Right cardiac atrium (tissue), 5 donors: ENCODE measurements at regions not wholly inside any gene's neighbourhood (a gene's known extent, or its start where the extent isn't known, plus 50 kb on each side); places are given as distances from the start of the nearest gene placed in this dataset.
"Not testable (repeated sequence)": the region's sequence is repeated elsewhere in the genome, so short reads cannot be mapped to it uniquely, and the experiment has no call there.

Experiments
- ATAC-seq, 2 donors: fragments of 200-7000 bp; cut with Tn5 transposase; one replicate each; pipeline versions ENCODE4 v1.8.0 to v1.9.1; 2020; ENCODE audit warnings: moderate library complexity in 2 of 2, mild to moderate bottlenecking in 1 of 2
- DNase-seq, 3 donors: peaks; one replicate each; pipeline ENCODE4 v3.0.0-alpha.2; 2020
- H3K27ac ChIP-seq: one replicate; pipeline ENCODE4 v1.5.1; 2013; ENCODE audit warnings: mild to moderate bottlenecking, low read length, control low read depth, moderate library complexity
- H3K27me3 ChIP-seq: one replicate; pipeline ENCODE4 v1.6.1; 2013; ENCODE audit not compliant: control insufficient read depth, insufficient read depth
- H3K4me1 ChIP-seq: one replicate; pipeline ENCODE4 v1.6.1; 2013; ENCODE audit warnings: low read length; ENCODE audit not compliant: control insufficient read depth, insufficient read depth
- H3K4me3 ChIP-seq: one replicate; pipeline ENCODE4 v1.5.1; 2013; ENCODE audit warnings: low read length, control low read depth
- H3K9me3 ChIP-seq: one replicate; pipeline ENCODE4 v1.6.1; 2013; ENCODE audit warnings: low read length; ENCODE audit not compliant: control insufficient read depth
- WGBS: extraction: QIAGEN DNeasy Blood & Tissue Kit; methylation state at CpG from one replicate; pipeline ENCODE4 v1.1.7; 2013; 5-methylcytosine and 5-hydroxymethylcytosine counted together
- intact Hi-C, 4 donors: fragments of 100-400 bp; cut with DNase I; formaldehyde crosslinking; loops; one replicate each; pipeline versions ENCODE4 v1.11.0 to v1.14.0; 2022 to 2023
- donor health status: healthy with polysubstance abuse.
- donor health status: DM: no; HTN: yes; CAD: no.
- donor health status: DM: no; HTN: no; CAD: no.
- donor health status: DM: no; HTN: yes; CAD: no; lungs with severe emphysema.
- donor health status: DM: yes; HTN: yes; CAD: no.

DNA sequence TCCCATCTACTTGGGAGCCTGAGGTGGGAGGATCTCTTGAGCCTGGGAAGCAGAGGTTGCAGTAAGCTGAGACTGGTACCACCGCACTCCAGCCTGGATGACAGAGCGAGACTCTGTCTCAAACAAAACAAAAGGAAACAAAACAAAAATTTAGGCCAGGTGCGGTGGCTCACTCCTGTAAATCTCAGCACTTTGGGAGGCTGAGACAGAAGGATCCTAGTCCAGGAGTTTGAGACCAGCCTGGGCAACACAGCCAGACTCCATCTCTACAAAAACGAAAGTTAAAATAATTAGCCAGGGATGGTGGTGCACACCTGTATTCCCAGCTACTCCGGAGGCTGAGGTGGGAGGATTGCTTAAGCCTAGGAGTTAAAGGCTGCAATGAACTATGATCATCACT, 183.2 kb upstream of the ZNF217 start:
- H3K4me1 ChIP-seq, result peaks cover 2% of the 10 kb centered on the region
- no peak overlapping the region for H3K4me3 ChIP-seq
- no peaks in the 10 kb centered on the region for H3K27me3 ChIP-seq
- DNase-seq, result no peak
- no peaks in the 10 kb centered on the region for H3K9me3 ChIP-seq
- no peak for ATAC-seq
- intact Hi-C loops, result no loop called here
- WGBS, result 100% methylated on average over 5 of the region's 5 CpGs
- H3K27ac ChIP-seq, result no peak overlapping the region

DNA sequence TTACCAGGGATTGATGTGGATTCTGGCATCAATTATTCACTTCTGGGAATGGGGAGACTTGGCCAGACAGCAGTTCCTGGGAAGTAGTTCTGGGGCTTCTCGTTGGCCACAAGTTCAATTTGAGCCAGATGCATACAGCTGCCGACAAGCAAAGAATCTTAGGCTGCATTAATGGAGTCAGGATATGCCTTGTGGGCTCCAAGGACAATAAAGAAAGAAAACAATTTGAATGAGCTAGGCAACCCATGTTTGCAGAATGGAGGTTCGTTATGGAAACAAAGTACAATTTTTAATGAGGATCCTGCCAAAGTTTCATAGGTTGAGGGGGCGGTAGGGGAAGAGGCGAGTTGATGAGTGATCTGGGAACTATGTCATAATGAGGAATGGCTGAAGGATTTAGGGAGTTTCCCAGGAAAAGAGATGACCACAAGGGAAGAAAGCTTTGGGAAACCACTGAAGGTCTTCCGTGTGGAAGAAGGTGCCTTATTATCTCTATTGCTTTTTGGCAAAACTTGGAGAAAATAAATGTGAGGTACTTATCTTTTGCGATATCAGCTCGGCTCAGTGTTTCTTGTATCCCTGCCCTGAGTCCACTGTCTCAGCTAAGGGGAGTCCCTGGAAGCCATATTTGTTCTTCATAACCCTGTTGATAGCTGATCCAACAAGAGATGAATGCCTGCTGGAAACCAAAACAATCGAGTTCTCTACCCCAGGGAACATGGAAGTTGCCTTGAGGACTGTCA, 181.0 kb upstream of the ZNF217 start:
- Histone ChIP-seq H3K27ac (no peak overlapping the region), H3K4me3 (no peak overlapping the region), H3K9me3 (no peaks in the 10 kb centered on the region), H3K27me3 (no peaks in the 10 kb centered on the region), H3K4me1 (peaks cover 2% of the 10 kb centered on the region)
- 41% methylated on average over 9 of the region's 9 CpGs for WGBS
- DNase-seq (no peak), ATAC-seq (peak; percentile 54 to 69)
- intact Hi-C loops, result no loop called here

- DNase-seq (no peak), ATAC-seq (peak; percentile 62 to 70)
- no peak overlapping the region for H3K27ac ChIP-seq
- no peak overlapping the region for H3K4me3 ChIP-seq
- no peaks in the 10 kb centered on the region for H3K27me3 ChIP-seq
- intact Hi-C loops, result no loop called here
- no peaks in the 10 kb centered on the region for H3K9me3 ChIP-seq
- peaks cover 2% of the 10 kb centered on the region for H3K4me1 ChIP-seq
- 37% methylated on average over 1 of the region's 1 CpG for WGBS
Observed at GRCh38 chr20:53773792-53774401, 180.3 kb upstream of the ZNF217 start.

- ATAC-seq, H3K4me1 ChIP-seq, intact Hi-C loops: not testable (repeated sequence)
Observed at GRCh38 chr20:53773066-53773791, 179.6 kb upstream of the ZNF217 start.

DNA sequence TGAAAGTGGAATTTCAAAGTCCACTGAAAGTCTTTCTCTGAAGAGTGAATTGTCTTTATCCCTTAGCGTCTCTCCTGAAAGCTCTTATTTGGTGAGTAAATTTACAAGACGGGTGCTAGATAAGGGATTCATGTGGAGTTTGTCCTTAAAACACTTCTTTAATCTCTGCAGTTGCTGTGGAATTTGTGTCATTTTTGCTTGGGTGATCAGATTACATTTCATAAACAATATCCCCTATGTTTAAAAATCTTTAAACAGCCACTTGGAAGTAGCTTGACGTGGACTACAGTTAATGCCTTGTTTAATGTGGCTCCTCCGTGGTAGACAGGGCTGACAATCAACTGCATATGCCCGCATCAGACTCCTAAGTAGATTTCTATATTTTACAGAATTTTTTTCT, 175.4 kb upstream of the ZNF217 start:
- ATAC-seq (no peak), DNase-seq (no peak)
- Histone ChIP-seq H3K27ac (no peak overlapping the region), H3K4me1 (peaks cover 2% of the 10 kb centered on the region), H3K4me3 (no peak overlapping the region), H3K27me3 (no peaks in the 10 kb centered on the region), H3K9me3 (no peaks in the 10 kb centered on the region)
- intact Hi-C loops, result no loop called here
- 66% methylated on average over 5 of the region's 5 CpGs for WGBS

More at GRCh38 chr20:53773066-53773791, 179.6 kb upstream of the ZNF217 start:
- WGBS, result 88% methylated on average over 10 of the region's 10 CpGs
- not testable (repeated sequence) for H3K9me3 ChIP-seq, H3K27ac ChIP-seq, H3K27me3 ChIP-seq, H3K4me3 ChIP-seq, DNase-seq

- no peaks in the 10 kb centered on the region for H3K9me3 ChIP-seq
Observed at GRCh38 chr20:53768329-53768728, 174.7 kb upstream of the ZNF217 start.

DNA sequence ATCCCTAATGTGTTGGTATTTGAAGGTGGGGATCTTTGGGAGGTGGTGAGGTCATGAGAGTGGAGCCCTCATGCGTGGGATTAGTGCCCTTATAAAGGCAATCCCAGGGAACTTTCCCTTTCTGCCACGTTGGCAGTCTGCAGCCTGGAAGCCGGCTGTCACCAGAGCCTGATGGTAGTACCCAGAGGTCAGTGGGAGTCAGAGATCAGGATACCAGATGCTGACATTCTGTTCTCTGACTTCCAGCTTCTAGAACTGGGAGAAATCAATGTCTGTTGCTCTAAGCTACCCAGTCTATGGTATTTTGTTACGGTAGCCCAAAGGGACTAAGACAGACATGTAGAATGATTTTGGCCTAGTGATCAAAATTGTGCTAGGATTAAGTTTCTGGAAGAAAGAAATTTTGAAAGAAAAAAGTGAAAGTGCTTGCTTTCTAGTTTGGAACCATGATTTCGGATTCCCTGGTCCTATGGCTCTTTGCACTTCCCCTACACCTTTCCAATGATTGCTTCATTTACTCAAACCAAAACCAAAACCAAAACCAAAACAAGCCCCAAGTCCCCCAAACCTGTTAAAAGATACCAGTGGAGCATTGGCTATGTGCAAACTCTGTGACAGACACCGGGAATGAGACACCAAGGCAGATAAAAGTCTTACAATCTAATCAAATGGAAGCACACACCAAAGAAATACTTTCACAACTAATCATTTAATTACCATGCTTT, 173.7 kb upstream of the ZNF217 start:
- H3K4me3 ChIP-seq, result no peak overlapping the region
- no peak for DNase-seq
- H3K4me1 ChIP-seq, result peaks cover 2% of the 10 kb centered on the region
- whole genome bisulfite sequencing, result 95% methylated on average over 6 of the region's 6 CpGs
- H3K9me3 ChIP-seq, result no peaks in the 10 kb centered on the region
- no peak overlapping the region for H3K27ac ChIP-seq
- intact Hi-C loops, result no loop called here
- H3K27me3 ChIP-seq, result no peaks in the 10 kb centered on the region
- ATAC-seq, result no peak

More at GRCh38 chr20:53768329-53768728, 174.7 kb upstream of the ZNF217 start:
- no peak for ATAC-seq
- intact Hi-C loops, result no loop called here
- DNase-seq, result no peak
- Histone ChIP-seq H3K4me1 (peaks cover 3% of the 10 kb centered on the region), H3K27me3 (no peaks in the 10 kb centered on the region), H3K4me3 (no peak overlapping the region), H3K27ac (no peak overlapping the region)
- 85% methylated on average over 4 of the region's 4 CpGs for WGBS

GRCh38 chr20:53764415-53764800, 170.8 kb upstream of the ZNF217 start:
- 47% methylated on average over 2 of the region's 2 CpGs for WGBS
- Histone ChIP-seq H3K9me3 (no peaks in the 10 kb centered on the region), H3K27ac (no peak overlapping the region), H3K4me3 (peak overlapping the region; percentile 32), H3K27me3 (no peaks in the 10 kb centered on the region), H3K4me1 (peaks cover 2% of the 10 kb centered on the region)
- DNase-seq (no peak), ATAC-seq (no peak)
- intact Hi-C loops, result no loop called here

DNA sequence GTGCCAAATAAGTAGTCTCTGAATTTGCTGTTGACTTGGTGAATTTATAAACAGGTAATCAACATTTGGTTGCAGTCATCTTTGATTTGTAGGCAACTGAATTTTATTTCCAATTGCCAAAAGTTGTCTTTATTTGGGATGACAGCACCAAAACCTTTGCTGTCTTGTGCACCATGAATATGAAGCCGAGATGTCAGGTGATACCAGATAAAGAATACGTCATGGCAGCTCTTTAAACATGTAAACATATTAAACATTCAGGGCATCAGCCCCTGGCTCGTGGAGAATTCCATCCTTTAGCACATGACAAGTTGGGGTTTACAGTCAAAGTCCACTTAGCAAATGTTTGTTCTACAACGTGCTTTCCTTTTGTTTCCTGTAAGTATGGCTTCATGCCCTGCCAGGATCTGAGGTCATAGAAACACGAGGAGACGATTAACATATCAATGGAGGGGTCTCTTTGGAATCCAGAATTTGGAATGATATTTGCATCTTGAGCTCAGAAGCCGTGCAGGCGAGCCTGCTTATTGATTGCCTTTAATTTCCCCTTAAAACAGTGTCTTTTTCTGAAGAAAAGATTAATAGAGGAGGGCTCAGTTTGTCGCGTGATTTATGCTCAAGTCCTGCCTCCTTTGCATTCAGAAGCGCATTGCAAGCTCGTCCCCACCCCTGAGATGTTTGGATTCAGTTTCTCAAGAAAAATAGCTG, 170.2 kb upstream of the ZNF217 start:
- intact Hi-C loops, result no loop called here
- H3K4me3 ChIP-seq, result peak overlapping the region; percentile 32
- peaks cover 2% of the 10 kb centered on the region for H3K4me1 ChIP-seq
- H3K27ac ChIP-seq, result no peak overlapping the region
- ATAC-seq, result no peak
- no peaks in the 10 kb centered on the region for H3K27me3 ChIP-seq
- H3K9me3 ChIP-seq, result no peaks in the 10 kb centered on the region
- 30% methylated on average over 12 of the region's 12 CpGs for WGBS
- DNase-seq, result no peak

DNA sequence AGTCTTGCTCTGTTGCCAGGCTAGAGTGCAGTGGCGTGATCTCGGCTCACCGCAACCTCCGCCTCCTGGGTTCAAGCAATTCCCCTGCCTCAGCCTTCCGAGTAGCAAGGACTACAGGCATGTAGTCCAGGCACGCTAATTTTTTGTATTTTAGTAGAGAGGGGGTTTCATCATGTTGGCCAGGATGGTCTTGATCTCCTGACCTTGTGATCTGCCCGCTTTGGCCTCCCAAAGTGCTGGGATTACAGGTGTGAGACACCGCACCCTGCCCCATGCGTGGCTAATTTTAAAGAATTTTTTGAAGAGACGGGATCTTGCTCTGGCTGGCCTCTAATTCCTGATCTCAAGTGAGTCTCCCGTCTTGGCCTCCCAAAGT, 168.8 kb upstream of the ZNF217 start:
- H3K4me3 ChIP-seq, result not testable (repeated sequence)

More for the DNA sequence above, 168.8 kb upstream of the ZNF217 start:
- H3K4me1 ChIP-seq, H3K9me3 ChIP-seq, intact Hi-C loops, H3K27me3 ChIP-seq, ATAC-seq, DNase-seq, H3K27ac ChIP-seq: not testable (repeated sequence)
- WGBS, result 97% methylated on average over 11 of the region's 11 CpGs
